ENCODE measurements at regions not wholly inside any gene's neighbourhood (a gene's known extent, or its start where the extent isn't known, plus 50 kb on each side); places are given as distances from the start of the nearest gene placed in this dataset.
A peak's percentile ranks its signal among the peaks of the same experiment; 100 is the strongest.

GRCh38 chr2:39587641-39588040, 78.1 kb upstream of the TMEM178A start:
- WGBS, 2 donors, result 76 to 87% methylated on average over 1 of the region's 1 CpG
- no peak for TF ChIP-seq POLR2A (IDR thresholded peaks at IDR 0.05)
- no peak for TF ChIP-seq CTCF (IDR thresholded peaks at IDR 0.05)
- H3K4me1 ChIP-seq, result no peaks in the 10 kb centered on the region
- no peak for DNase-seq
- no peaks in the 10 kb centered on the region for H3K27me3 ChIP-seq
- no peaks in the 10 kb centered on the region for H3K9me3 ChIP-seq
- H3K27ac ChIP-seq, result no peak overlapping the region
- no peak overlapping the region for H3K4me3 ChIP-seq
- intact Hi-C loops (cut with DNase I; ENCODE audit: low total_unique reads), result no loop called here
- no peaks in the 10 kb centered on the region for H3K36me3 ChIP-seq (ENCODE audit: low read depth, missing control alignments)

GRCh38 chr2:39593439-39594393, 72.0 kb upstream of the TMEM178A start:
- no peaks in the 10 kb centered on the region for H3K36me3 ChIP-seq (ENCODE audit: low read depth, missing control alignments)
- peak; percentile 61 for DNase-seq
- H3K27me3 ChIP-seq, result no peaks in the 10 kb centered on the region
- 63 to 71% methylated on average over 9 of the region's 9 CpGs for WGBS, 2 donors
- H3K4me1 ChIP-seq, result no peaks in the 10 kb centered on the region
- H3K27ac ChIP-seq, result no peak overlapping the region
- no peaks in the 10 kb centered on the region for H3K9me3 ChIP-seq
- H3K4me3 ChIP-seq, result no peak overlapping the region
- TF ChIP-seq CTCF (IDR thresholded peaks at IDR 0.05) (peak in 2 of 3 experiments; percentile 26 to 46), POLR2A (IDR thresholded peaks at IDR 0.05) (no peak)
- intact Hi-C loops (cut with DNase I; ENCODE audit: low total_unique reads), result no loop called here

- WGBS, 2 donors, result 71 to 75% methylated on average over 1 of the region's 1 CpG
- H3K9me3 ChIP-seq, result no peaks in the 10 kb centered on the region
- H3K27me3 ChIP-seq, result no peaks in the 10 kb centered on the region
- TF ChIP-seq CTCF (IDR thresholded peaks at IDR 0.05) (no peak), POLR2A (IDR thresholded peaks at IDR 0.05) (no peak)
- DNase-seq, result no peak
- intact Hi-C loops (cut with DNase I; ENCODE audit: low total_unique reads), result no loop called here
- no peak overlapping the region for H3K27ac ChIP-seq
- no peaks in the 10 kb centered on the region for H3K36me3 ChIP-seq (ENCODE audit: low read depth, missing control alignments)
- no peak overlapping the region for H3K4me3 ChIP-seq
- no peaks in the 10 kb centered on the region for H3K4me1 ChIP-seq
Measured at GRCh38 chr2:39595116-39595515, 70.6 kb upstream of the TMEM178A start.

- DNase-seq, result no peak
- no peaks in the 10 kb centered on the region for H3K4me1 ChIP-seq
- WGBS, 2 donors, result 86 to 87% methylated on average over 3 of the region's 3 CpGs
- no peak overlapping the region for H3K4me3 ChIP-seq
- no peak overlapping the region for H3K27ac ChIP-seq
- intact Hi-C loops (cut with DNase I; ENCODE audit: low total_unique reads), result no loop called here
- H3K36me3 ChIP-seq (ENCODE audit: low read depth, missing control alignments), result no peaks in the 10 kb centered on the region
- H3K9me3 ChIP-seq, result no peaks in the 10 kb centered on the region
- no peak for TF ChIP-seq CTCF (IDR thresholded peaks at IDR 0.05)
- TF ChIP-seq POLR2A (IDR thresholded peaks at IDR 0.05), result no peak
- H3K27me3 ChIP-seq, result no peaks in the 10 kb centered on the region
Measured at GRCh38 chr2:39597314-39597713, 68.4 kb upstream of the TMEM178A start.

GRCh38 chr2:39602616-39603015, 63.1 kb upstream of the TMEM178A start:
- Histone ChIP-seq H3K4me1 (no peaks in the 10 kb centered on the region), H3K4me3 (no peak overlapping the region), H3K27ac (no peak overlapping the region), H3K27me3 (no peaks in the 10 kb centered on the region), H3K36me3 (ENCODE audit: low read depth, missing control alignments) (no peaks in the 10 kb centered on the region), H3K9me3 (no peaks in the 10 kb centered on the region)
- intact Hi-C loops (cut with DNase I; ENCODE audit: low total_unique reads), result no loop called here
- TF ChIP-seq CTCF (IDR thresholded peaks at IDR 0.05), result no peak
- TF ChIP-seq POLR2A (IDR thresholded peaks at IDR 0.05), result no peak
- WGBS, 2 donors, result 95 to 97% methylated on average over 1 of the region's 1 CpG
- no peak for DNase-seq
